WTC11 (cell line): ENCODE measurements at regions not wholly inside any gene's neighbourhood (a gene's known extent, or its start where the extent isn't known, plus 50 kb on each side); places are given as distances from the start of the nearest gene placed in this dataset.

ENCODE experiments used
- ATAC-seq: fragments of 200-7000 bp; cut with Tn5 transposase; 2 replicates; pipeline ENCODE4 v1.10.0; 2021; ENCODE audit warnings: mild to moderate bottlenecking, moderate library complexity
- CTCF ChIA-PET: fragments of 300-600 bp; sonication (Branson Sonifier 250); formaldehyde crosslinking; loops from one replicate; lab custom pipeline; 2021; ENCODE audit warnings: antibody characterized with exemption; lab: Charles Lee
- POLR2A ChIA-PET: fragments of 350-600 bp; sonication (Branson Sonifier 250); formaldehyde crosslinking; loops from one replicate; lab custom pipeline; 2021; ENCODE audit warnings: antibody characterized with exemption; lab: Charles Lee
- DNase-seq: peaks from one replicate; pipeline ENCODE4 v3.0.0; 2021; ENCODE audit warnings: low spot score
- H3K27ac Mint-ChIP-seq: 2 replicates; pipeline ENCODE4 v1.8.0; 2021; ENCODE audit warnings: mixed read lengths
- H3K27me3 Mint-ChIP-seq: 2 replicates; pipeline ENCODE4 v1.8.0; 2021; ENCODE audit warnings: low read depth, mild to moderate bottlenecking, moderate library complexity, mixed read lengths
- H3K36me3 Mint-ChIP-seq: 2 replicates; pipeline ENCODE4 v1.8.0; 2021; ENCODE audit warnings: mixed read lengths
- H3K4me1 Mint-ChIP-seq: 2 replicates; pipeline ENCODE4 v1.8.0; 2022; ENCODE audit warnings: mixed read lengths
- H3K4me3 Mint-ChIP-seq: 2 replicates; pipeline ENCODE4 v1.8.0; 2021; ENCODE audit warnings: mild to moderate bottlenecking, moderate library complexity, mixed read lengths
- H3K9me3 Mint-ChIP-seq: 2 replicates; pipeline ENCODE4 v1.8.0; 2021; ENCODE audit warnings: mixed read lengths
- AFF4 ChIP-seq: sonication (generic); formaldehyde crosslinking; IDR thresholded peaks from 2 replicates; pipeline ENCODE4 v1.8.1; 2023; ENCODE audit warnings: mild to moderate bottlenecking, missing genetic modification reagents, borderline replicate concordance
- CDX4 ChIP-seq: fragments of 250-450 bp; sonication (Bioruptor Pico); IDR thresholded peaks from 2 replicates; pipeline ENCODE4 v1.9.0; 2021; ENCODE audit warnings: moderate library complexity, mild to moderate bottlenecking, inconsistent platforms, borderline replicate concordance
- HMGA2 ChIP-seq: fragments of 250-450 bp; sonication (Bioruptor Pico); IDR thresholded peaks from 2 replicates; pipeline ENCODE4 v1.4.0; 2021; ENCODE audit warnings: mild to moderate bottlenecking, moderate library complexity
- JUN ChIP-seq: sonication (generic); formaldehyde crosslinking; IDR thresholded peaks from 2 replicates; pipeline ENCODE4 v1.8.0; 2023; ENCODE audit warnings: mild to moderate bottlenecking, missing genetic modification reagents
- MAX ChIP-seq: sonication (generic); formaldehyde crosslinking; IDR thresholded peaks from 2 replicates; pipeline ENCODE4 v1.8.0; 2022; ENCODE audit warnings: mild to moderate bottlenecking, missing genetic modification reagents
- NR3C1 ChIP-seq: sonication (generic); formaldehyde crosslinking; conservative IDR thresholded peaks from 2 replicates; pipeline ENCODE4 v1.8.1; 2023; ENCODE audit warnings: low read depth, mild to moderate bottlenecking, missing genetic modification reagents
- RORB ChIP-seq: fragments of 250-450 bp; sonication (Bioruptor Pico); IDR thresholded peaks from 2 replicates; pipeline ENCODE4 v1.9.0; 2021; ENCODE audit warnings: mild to moderate bottlenecking
- SOX15 ChIP-seq: fragments of 250-450 bp; sonication (Bioruptor Pico); IDR thresholded peaks from 2 replicates; pipeline ENCODE4 v1.9.0; 2021; ENCODE audit warnings: mild to moderate bottlenecking
- STAT6 ChIP-seq: sonication (generic); formaldehyde crosslinking; conservative IDR thresholded peaks from 2 replicates; pipeline ENCODE4 v1.8.1; 2023; ENCODE audit warnings: mild to moderate bottlenecking, low read depth, missing genetic modification reagents, moderate library complexity
- TEAD4 ChIP-seq: sonication (generic); formaldehyde crosslinking; IDR thresholded peaks from 2 replicates; pipeline ENCODE4 v1.8.0; 2022; ENCODE audit warnings: mild to moderate bottlenecking, missing genetic modification reagents
- ZNF138 ChIP-seq: sonication (generic); formaldehyde crosslinking; conservative IDR thresholded peaks from 2 replicates; pipeline ENCODE4 v1.8.1; 2022; ENCODE audit warnings: mild to moderate bottlenecking, moderate library complexity, missing genetic modification reagents
- ZNF281 ChIP-seq: sonication (generic); formaldehyde crosslinking; IDR thresholded peaks from 2 replicates; pipeline ENCODE4 v1.8.0; 2023; ENCODE audit warnings: mild to moderate bottlenecking, missing genetic modification reagents
- ZNF317 ChIP-seq: sonication (generic); formaldehyde crosslinking; IDR thresholded peaks from 2 replicates; pipeline ENCODE4 v1.8.1; 2023; ENCODE audit warnings: low read depth, mild to moderate bottlenecking, moderate library complexity, missing genetic modification reagents, borderline replicate concordance
- ZNF512 ChIP-seq: sonication (generic); formaldehyde crosslinking; IDR thresholded peaks from 2 replicates; pipeline ENCODE4 v1.8.1; 2022; ENCODE audit warnings: missing genetic modification reagents, borderline replicate concordance
- ZNF671 ChIP-seq: fragments of 250-450 bp; sonication (Bioruptor Pico); IDR thresholded peaks from 2 replicates; pipeline ENCODE4 v1.8.0; 2021; ENCODE audit warnings: mild to moderate bottlenecking
- TF ChIP-seq, protein P1 (sequence below): sonication (generic); formaldehyde crosslinking; IDR thresholded peaks from 2 replicates; pipeline ENCODE4 v1.8.1; 2023; ENCODE audit warnings: mild to moderate bottlenecking, moderate library complexity, missing genetic modification reagents
- TF ChIP-seq, protein P2 (sequence below): sonication (generic); formaldehyde crosslinking; IDR thresholded peaks from 2 replicates; pipeline ENCODE4 v1.8.1; 2022; ENCODE audit warnings: mild to moderate bottlenecking, moderate library complexity, missing genetic modification reagents
- TF ChIP-seq, protein P3 (sequence below): sonication (generic); formaldehyde crosslinking; IDR thresholded peaks from 2 replicates; pipeline ENCODE4 v1.8.1; 2022; ENCODE audit warnings: mild to moderate bottlenecking, missing genetic modification reagents, moderate library complexity, borderline replicate concordance

GRCh38 chr1:72892461-72892860, 610.1 kb upstream of the NEGR1 start:
- Mint-ChIP-seq H3K4me1 (peaks cover 31% of the 10 kb centered on the region), H3K9me3 (no peaks in the 10 kb centered on the region), H3K27me3 (no peaks in the 10 kb centered on the region; the same call in 1 of the 2 replicates), H3K27ac (no peak overlapping the region), H3K36me3 (no peaks in the 10 kb centered on the region), H3K4me3 (no peak overlapping the region)
- ATAC-seq (no peak), DNase-seq (no peak)
- CTCF ChIA-PET = no interaction called here
- POLR2A ChIA-PET = no interaction called here
- TF ChIP-seq TEAD4 (CRISPR knock-in tag) = no peak
- TF ChIP-seq HMGA2 (CRISPR knock-in tag) = no peak
- TF ChIP-seq MAX = no peak
- TF ChIP-seq ZNF671 = no peak
- no peak for TF ChIP-seq RORB (CRISPR knock-in tag)
- TF ChIP-seq NR3C1 (CRISPR knock-in tag) = no peak
- TF ChIP-seq, protein P1, sequence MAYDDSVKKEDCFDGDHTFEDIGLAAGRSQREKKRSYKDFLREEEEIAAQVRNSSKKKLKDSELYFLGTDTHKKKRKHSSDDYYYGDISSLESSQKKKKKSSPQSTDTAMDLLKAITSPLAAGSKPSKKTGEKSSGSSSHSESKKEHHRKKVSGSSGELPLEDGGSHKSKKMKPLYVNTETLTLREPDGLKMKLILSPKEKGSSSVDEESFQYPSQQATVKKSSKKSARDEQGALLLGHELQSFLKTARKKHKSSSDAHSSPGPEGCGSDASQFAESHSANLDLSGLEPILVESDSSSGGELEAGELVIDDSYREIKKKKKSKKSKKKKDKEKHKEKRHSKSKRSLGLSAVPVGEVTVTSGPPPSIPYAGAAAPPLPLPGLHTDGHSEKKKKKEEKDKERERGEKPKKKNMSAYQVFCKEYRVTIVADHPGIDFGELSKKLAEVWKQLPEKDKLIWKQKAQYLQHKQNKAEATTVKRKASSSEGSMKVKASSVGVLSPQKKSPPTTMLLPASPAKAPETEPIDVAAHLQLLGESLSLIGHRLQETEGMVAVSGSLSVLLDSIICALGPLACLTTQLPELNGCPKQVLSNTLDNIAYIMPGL = no peak
- no peak for TF ChIP-seq SOX15 (CRISPR knock-in tag)
- no peak for TF ChIP-seq ZNF281 (CRISPR knock-in tag)
- TF ChIP-seq STAT6 (CRISPR knock-in tag) = no peak
- TF ChIP-seq, protein P2, sequence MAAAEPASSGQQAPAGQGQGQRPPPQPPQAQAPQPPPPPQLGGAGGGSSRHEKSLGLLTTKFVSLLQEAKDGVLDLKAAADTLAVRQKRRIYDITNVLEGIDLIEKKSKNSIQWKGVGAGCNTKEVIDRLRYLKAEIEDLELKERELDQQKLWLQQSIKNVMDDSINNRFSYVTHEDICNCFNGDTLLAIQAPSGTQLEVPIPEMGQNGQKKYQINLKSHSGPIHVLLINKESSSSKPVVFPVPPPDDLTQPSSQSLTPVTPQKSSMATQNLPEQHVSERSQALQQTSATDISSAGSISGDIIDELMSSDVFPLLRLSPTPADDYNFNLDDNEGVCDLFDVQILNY (CRISPR knock-in tag) = no peak
- TF ChIP-seq ZNF317 (CRISPR knock-in tag) = no peak
- TF ChIP-seq, protein P3, sequence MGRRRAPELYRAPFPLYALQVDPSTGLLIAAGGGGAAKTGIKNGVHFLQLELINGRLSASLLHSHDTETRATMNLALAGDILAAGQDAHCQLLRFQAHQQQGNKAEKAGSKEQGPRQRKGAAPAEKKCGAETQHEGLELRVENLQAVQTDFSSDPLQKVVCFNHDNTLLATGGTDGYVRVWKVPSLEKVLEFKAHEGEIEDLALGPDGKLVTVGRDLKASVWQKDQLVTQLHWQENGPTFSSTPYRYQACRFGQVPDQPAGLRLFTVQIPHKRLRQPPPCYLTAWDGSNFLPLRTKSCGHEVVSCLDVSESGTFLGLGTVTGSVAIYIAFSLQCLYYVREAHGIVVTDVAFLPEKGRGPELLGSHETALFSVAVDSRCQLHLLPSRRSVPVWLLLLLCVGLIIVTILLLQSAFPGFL (CRISPR knock-in tag) = no peak
- TF ChIP-seq AFF4 (CRISPR knock-in tag) = no peak
- TF ChIP-seq ZNF138 = no peak
- no peak for TF ChIP-seq JUN (CRISPR knock-in tag)
- TF ChIP-seq CDX4 (CRISPR knock-in tag) = no peak
- TF ChIP-seq ZNF512 (CRISPR knock-in tag) = no peak
